Activated T-cell treated with anti-CD3 and anti-CD28 coated beads, Interleukin-2, amount 50 U/mL, for 24 hours (primary cell): ENCODE measurements at regions not wholly inside any gene's neighbourhood (a gene's known extent, or its start where the extent isn't known, plus 50 kb on each side); places are given as distances from the start of the nearest gene placed in this dataset.

Source experiments
- DNase-seq: peaks from one replicate; pipeline ENCODE4 v3.0.0-alpha.2; 2020
- H3K27ac Mint-ChIP-seq: 2 replicates; pipeline ENCODE4 v1.8.0; 2020; ENCODE audit warnings: mild to moderate bottlenecking, mixed read lengths
- H3K27me3 Mint-ChIP-seq: 2 replicates; pipeline ENCODE4 v1.8.0; 2020; ENCODE audit warnings: mixed read lengths
- H3K36me3 Mint-ChIP-seq: 2 replicates; pipeline ENCODE4 v1.8.0; 2020; ENCODE audit warnings: low read depth, mixed read lengths
- H3K4me1 Mint-ChIP-seq: 2 replicates; pipeline ENCODE4 v1.8.0; 2020; ENCODE audit warnings: low read depth, mixed read lengths
- H3K4me3 Mint-ChIP-seq: 2 replicates; pipeline ENCODE4 v1.8.0; 2020; ENCODE audit warnings: mild to moderate bottlenecking, moderate library complexity, mixed read lengths
- H3K9me3 Mint-ChIP-seq: 2 replicates; pipeline ENCODE4 v1.8.0; 2020; ENCODE audit warnings: mixed read lengths

DNA sequence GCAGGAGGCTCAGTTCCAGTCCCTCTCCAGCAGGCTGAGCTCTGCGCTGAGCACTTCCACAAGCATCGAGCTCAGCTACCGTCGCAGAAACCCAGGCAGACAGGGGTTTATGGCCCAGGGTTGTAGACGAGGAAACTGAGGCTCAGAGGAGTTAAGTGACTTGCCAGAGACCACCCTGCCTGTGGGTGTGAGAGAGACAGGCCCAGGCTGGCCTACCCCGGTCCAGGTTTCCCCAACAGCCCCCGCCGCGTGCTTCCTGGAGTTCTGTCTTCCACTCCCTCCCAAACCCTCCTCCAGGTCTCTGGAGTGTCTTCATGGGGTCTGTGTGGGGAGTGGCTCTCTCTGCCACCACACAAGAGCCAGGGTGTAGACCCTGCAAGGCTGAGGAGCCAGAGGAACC lies 615.9 kb downstream of the PTPRU start:
- H3K4me1 Mint-ChIP-seq: no peaks in the 10 kb centered on the region
- no peaks in the 10 kb centered on the region for H3K9me3 Mint-ChIP-seq
- no peak overlapping the region for H3K27ac Mint-ChIP-seq
- DNase-seq: no peak
- H3K27me3 Mint-ChIP-seq: peaks cover 26% of the 10 kb centered on the region
- H3K36me3 Mint-ChIP-seq: no peaks in the 10 kb centered on the region
- no peak overlapping the region for H3K4me3 Mint-ChIP-seq

DNA sequence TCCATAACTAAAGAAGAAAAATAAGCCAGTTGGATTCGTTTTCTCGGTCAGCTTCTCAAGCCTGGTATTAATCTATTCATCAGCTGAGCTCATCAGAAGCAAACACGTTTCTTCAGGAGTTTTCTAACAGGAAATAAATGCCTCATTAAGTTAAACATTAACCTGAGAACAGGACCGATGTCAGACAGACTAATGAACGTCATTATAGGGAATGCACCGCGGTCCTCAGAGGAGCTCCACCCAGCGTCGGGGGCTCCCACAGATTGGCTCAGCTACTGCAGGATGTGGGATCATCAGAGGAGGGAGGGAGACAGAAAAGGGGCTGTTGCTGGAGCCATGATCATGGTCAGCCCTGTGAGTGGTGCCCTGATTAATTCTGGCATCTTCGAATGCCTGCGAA lies 615.4 kb downstream of the PTPRU start:
- no peak for DNase-seq
- Mint-ChIP-seq H3K9me3 (no peaks in the 10 kb centered on the region), H3K36me3 (no peaks in the 10 kb centered on the region), H3K27ac (no peak overlapping the region), H3K27me3 (peaks cover 27% of the 10 kb centered on the region), H3K4me1 (no peaks in the 10 kb centered on the region), H3K4me3 (no peak overlapping the region)

DNA sequence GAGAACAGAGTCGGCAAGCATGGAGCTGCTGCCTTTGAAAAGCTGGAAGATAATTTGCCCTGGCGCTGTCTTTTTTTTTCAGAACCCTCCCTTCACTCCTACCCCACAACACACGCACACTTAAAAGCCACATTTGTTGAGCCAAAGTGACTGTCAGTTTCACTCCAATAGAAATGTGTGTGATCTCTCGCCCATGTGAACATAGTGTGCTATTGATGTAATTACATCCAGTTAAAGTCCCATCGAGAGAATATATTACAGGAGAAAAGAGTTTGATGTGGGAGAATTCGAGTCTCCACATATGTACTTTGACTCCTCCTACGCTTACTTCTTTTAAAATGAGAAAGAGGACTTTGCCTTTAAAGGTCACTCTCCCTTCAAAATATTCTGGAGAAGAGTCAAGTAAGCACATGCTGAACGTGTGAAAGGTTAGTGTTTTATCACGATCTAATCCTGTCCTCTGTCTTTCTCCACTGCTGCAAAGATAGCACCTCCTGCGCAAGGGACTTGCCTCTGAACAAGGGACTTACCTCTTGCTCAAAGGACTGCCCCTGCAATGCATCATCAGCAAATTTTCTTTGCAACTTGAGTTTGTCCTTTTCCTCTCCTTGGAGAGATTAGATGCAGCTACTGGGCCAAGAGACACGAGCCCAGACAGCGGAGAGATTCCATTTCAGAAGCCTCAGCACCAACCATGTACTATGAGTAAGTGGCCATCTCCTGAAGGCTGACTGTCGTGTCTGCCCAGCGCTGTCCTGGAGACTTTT lies 613.9 kb downstream of the PTPRU start:
- Mint-ChIP-seq H3K9me3 (no peaks in the 10 kb centered on the region), H3K27ac (no peak overlapping the region), H3K36me3 (no peaks in the 10 kb centered on the region), H3K4me1 (no peaks in the 10 kb centered on the region), H3K4me3 (no peak overlapping the region), H3K27me3 (peaks cover 26% of the 10 kb centered on the region)
- no peak for DNase-seq

DNA sequence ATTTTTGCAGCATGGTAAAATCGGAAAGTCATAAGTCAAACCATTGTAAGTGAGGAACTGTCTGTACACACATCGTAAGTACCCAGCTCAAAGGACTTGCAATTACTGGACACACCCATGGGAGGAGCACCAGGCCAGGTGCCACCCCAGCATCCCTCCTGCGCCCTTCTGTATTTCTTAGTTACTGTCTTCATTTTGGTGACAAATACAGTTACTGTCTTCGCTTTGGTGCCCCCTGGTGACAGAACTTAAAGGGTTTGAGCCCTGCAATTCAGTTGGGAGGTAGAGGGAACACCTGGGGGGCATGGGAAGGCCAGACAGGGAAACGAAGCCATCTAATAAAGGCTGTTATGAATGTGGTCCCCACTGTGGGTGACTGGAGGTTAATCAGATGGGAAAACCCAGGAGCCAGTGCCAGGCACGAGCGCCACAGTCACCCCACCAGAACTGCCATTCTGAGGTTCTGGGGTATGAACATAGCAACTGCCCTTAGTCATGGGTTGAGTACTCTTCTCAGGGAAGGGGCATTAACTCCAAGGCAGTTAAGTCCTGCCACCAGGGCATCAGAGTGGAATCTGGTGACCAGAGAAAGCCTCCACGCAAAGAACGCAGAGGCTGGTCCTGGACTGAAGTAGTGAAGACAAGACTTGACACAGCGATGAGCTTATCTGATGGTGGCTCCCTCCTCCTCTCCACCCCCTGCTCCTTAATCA lies 612.9 kb downstream of the PTPRU start:
- H3K4me1 Mint-ChIP-seq: no peaks in the 10 kb centered on the region
- H3K27ac Mint-ChIP-seq: no peak overlapping the region
- no peaks in the 10 kb centered on the region for H3K9me3 Mint-ChIP-seq
- no peak overlapping the region for H3K4me3 Mint-ChIP-seq
- DNase-seq: no peak
- no peaks in the 10 kb centered on the region for H3K36me3 Mint-ChIP-seq
- peaks cover 20% of the 10 kb centered on the region for H3K27me3 Mint-ChIP-seq

DNA sequence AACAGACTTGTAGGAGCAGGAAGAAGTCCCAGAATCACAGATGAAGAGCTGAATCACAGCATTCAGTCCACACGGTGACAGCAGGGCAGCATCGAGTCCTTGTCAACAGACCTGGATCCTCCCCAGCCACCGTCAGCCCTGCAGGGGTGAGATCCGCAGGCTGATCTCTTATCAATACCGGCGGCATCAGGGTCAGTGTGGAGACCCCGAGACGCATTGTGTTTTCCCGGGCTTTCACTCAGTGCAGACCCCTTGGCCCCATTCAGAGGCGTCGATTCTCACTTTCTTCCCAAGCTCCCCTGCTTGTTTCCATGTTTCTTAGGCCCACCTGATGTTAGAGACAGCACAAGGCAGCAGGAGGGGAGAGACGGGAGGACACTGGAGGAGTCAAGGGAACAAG lies 609.6 kb downstream of the PTPRU start:
- H3K27me3 Mint-ChIP-seq: peaks cover 15% of the 10 kb centered on the region

DNA sequence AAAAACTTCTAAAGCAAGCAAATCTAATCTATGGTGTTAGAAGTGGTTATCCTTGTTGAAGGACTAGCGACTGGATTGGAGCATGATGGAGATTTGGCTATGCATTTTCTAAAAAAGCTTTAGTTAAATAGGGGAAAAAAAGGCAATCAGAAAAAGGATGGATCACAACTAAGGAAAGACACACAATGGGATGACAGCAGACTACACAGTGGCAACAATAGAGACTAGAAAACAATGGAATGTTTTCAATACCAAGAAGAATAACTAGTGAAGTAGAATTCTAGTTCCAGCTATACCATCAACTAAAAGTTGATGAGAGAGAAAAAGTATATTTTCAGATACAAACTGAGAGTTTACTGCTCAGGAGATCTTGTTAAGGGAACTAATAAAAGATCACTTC lies 605.8 kb downstream of the PTPRU start:
- Mint-ChIP-seq H3K9me3 (peaks cover 9% of the 10 kb centered on the region), H3K27me3 (peaks cover 4% of the 10 kb centered on the region), H3K4me3 (no peak overlapping the region), H3K4me1 (no peaks in the 10 kb centered on the region), H3K36me3 (no peaks in the 10 kb centered on the region), H3K27ac (no peak overlapping the region)
- DNase-seq: no peak

More for the DNA sequence above, 609.6 kb downstream of the PTPRU start:
- DNase-seq: no peak
- Mint-ChIP-seq H3K4me1 (no peaks in the 10 kb centered on the region), H3K4me3 (no peak overlapping the region), H3K9me3 (peaks cover 9% of the 10 kb centered on the region), H3K27ac (no peak overlapping the region), H3K36me3 (no peaks in the 10 kb centered on the region)

DNA sequence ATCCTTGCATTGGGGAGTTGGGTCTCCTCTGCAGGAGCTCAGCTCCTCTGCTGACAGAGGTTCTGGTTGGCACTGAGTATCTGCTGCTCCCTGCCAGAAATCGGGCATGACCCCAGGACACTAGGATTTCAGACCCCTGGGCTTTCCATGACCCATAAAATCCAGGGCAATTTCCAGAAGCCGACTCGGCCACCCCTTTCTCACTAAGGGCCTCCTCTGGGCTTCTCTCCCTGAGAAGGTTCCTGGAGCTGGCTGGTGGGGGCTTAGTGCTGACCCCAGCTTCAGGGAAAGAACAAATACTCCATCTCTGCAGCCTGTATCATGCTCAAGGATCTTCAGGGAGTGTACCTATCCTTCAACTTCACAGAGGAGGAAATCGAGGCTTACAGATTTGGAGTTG lies 603.4 kb downstream of the PTPRU start:
- H3K4me1 Mint-ChIP-seq: no peaks in the 10 kb centered on the region
- H3K27me3 Mint-ChIP-seq: peaks cover 5% of the 10 kb centered on the region
- DNase-seq: no peak
- H3K9me3 Mint-ChIP-seq: peaks cover 9% of the 10 kb centered on the region
- H3K27ac Mint-ChIP-seq: no peak overlapping the region
- no peaks in the 10 kb centered on the region for H3K36me3 Mint-ChIP-seq
- H3K4me3 Mint-ChIP-seq: no peak overlapping the region

DNA sequence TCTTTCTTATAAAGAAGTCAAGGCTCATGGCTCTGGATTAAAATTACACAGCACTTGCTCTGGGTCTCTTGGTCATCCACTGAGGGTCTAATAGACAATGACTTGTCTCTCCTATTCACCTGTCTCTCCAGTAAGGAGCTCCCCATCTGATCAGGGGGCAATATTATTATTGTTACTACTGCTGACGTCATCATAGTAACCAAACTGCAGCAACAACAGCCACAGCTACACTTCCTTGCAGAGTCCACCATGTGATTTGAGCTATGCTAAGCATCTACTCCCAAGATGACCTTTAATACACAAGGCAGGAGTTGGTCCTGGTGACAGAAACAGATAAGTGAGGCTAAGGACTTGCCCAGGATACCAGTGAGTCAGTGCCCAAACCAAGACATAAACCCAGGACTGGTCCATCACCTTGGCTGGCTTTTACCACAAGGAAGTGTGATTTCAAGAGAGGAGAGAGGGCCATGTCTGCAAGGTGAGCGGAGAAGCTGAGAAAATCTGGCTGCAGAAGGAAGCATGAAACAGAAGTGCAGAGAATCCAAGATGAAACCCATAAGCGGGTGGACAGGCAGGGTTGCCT lies 602.5 kb downstream of the PTPRU start:
- DNase-seq: no peak
- Mint-ChIP-seq H3K36me3 (no peaks in the 10 kb centered on the region), H3K4me3 (no peak overlapping the region), H3K27me3 (peaks cover 5% of the 10 kb centered on the region), H3K27ac (no peak overlapping the region), H3K4me1 (no peaks in the 10 kb centered on the region), H3K9me3 (peaks cover 9% of the 10 kb centered on the region)

DNA sequence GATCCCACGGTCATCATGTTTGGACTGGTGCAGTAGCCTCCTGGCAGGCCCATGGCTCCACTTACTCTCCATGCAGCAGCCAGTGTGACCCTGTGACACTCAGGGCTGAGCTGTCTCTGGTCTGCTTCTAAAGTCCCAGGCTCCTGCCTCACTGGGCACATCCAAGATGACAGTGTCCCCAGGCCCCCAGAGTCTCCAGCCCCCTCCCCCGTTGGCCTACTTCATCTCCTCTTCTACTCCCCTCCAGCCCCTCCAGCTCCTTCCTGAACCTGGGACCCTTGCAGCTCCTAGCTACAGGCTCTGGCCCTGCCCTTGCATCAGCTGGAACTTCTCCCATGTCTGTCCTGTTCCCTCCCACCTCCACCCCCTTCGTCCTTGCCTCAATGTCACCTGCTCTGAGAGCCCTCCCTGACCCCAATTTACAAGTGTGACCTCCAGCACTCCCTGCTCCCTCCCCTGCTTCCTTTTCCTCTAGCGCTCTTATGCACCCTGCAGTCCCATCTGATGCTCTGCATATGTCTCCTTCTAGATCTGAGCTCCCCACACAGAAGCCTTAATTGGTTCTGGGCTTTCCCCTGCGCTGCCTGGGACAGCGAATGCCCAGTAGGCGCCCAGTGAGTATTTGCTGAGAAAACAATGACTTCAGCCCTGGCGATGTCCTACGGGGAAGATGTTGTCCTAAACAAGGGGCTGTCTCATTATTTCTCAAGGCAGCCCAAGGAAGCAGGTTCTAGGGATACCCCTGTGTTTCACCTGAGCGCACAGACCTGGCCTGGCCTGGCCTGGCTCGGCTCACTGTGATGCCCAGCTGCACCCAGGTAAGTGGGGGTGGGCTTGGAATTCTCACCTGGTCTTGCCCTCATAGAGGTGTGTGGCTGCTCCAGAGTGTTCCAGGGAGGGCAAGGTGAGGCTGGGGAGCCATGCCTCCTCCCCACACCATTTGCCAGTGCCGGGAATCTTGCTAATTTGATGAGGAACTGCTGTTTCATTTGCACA lies 600.6 kb downstream of the PTPRU start:
- H3K4me3 Mint-ChIP-seq: no peak overlapping the region
- H3K36me3 Mint-ChIP-seq: no peaks in the 10 kb centered on the region
- H3K27me3 Mint-ChIP-seq: peaks cover 5% of the 10 kb centered on the region
- no peak overlapping the region for H3K27ac Mint-ChIP-seq
- no peak for DNase-seq
- H3K9me3 Mint-ChIP-seq: peaks cover 4% of the 10 kb centered on the region
- no peaks in the 10 kb centered on the region for H3K4me1 Mint-ChIP-seq

DNA sequence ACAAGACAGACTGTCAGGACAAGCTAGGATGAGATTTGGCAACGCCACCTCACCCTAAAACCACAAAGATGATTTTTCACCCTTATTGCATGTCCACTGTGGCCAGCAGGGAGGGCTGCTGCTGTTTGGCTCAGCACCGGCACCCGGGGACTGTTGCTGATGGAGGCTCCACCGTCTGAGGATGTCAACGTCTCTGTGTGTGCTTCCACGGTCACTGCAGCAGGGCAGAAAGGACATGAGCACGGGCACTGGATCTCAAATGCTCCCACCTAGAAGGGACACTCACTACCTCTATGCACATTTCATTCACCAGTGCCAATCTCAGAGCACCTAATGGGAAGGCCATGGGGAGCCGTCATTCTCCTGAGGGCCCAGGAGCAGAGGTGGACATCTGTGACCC lies 599.6 kb downstream of the PTPRU start:
- Mint-ChIP-seq H3K4me1 (no peaks in the 10 kb centered on the region), H3K27me3 (peaks cover 5% of the 10 kb centered on the region), H3K27ac (no peak overlapping the region), H3K36me3 (no peaks in the 10 kb centered on the region), H3K9me3 (no peaks in the 10 kb centered on the region), H3K4me3 (no peak overlapping the region)
- no peak for DNase-seq

DNA sequence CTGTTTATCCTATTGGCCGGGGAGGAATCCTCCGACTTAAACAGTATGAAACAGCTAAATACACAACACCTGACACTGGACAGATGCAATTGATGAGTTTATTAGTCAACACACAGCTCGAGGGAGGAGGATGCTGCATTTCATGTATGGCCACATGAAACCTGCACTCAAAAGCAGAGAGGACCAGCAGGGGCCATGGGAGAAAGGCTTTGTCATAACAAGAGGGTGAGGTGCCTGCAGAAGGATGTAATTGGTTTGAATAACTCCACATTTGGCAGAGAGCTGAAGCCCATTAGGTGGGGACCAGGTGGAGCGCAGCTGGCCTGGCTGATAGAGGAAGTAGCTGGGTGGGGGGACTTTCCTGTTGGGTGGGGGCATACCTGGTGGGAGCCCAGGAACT lies 599.1 kb downstream of the PTPRU start:
- H3K36me3 Mint-ChIP-seq: no peaks in the 10 kb centered on the region
- H3K9me3 Mint-ChIP-seq: no peaks in the 10 kb centered on the region
- H3K27ac Mint-ChIP-seq: no peak overlapping the region
- no peak overlapping the region for H3K4me3 Mint-ChIP-seq
- H3K27me3 Mint-ChIP-seq: peaks cover 5% of the 10 kb centered on the region
- DNase-seq: no peak
- H3K4me1 Mint-ChIP-seq: no peaks in the 10 kb centered on the region

DNA sequence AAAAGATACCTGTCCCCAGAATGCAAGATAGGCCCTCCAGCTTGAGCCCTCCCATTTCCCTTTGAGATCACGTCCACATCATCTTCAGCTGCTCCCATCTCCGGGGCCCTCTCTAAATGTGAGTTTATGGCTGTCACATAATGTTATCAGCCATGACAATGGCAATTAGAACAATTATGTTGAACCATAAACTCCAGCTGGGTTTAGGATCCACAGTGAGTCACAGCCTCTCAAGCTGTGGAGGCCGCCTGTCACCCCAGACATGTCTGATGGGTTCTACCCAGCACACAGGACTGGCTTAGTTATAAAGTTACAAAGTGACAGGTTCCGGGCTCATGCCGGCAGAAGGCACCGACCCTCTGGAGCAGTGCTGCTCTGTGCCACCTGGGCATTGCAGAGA lies 597.3 kb downstream of the PTPRU start:
- H3K9me3 Mint-ChIP-seq: no peaks in the 10 kb centered on the region
- no peaks in the 10 kb centered on the region for H3K4me1 Mint-ChIP-seq
- H3K27me3 Mint-ChIP-seq: peaks cover 3% of the 10 kb centered on the region
- H3K36me3 Mint-ChIP-seq: no peaks in the 10 kb centered on the region
- no peak overlapping the region for H3K4me3 Mint-ChIP-seq
- H3K27ac Mint-ChIP-seq: no peak overlapping the region
- DNase-seq: no peak

DNA sequence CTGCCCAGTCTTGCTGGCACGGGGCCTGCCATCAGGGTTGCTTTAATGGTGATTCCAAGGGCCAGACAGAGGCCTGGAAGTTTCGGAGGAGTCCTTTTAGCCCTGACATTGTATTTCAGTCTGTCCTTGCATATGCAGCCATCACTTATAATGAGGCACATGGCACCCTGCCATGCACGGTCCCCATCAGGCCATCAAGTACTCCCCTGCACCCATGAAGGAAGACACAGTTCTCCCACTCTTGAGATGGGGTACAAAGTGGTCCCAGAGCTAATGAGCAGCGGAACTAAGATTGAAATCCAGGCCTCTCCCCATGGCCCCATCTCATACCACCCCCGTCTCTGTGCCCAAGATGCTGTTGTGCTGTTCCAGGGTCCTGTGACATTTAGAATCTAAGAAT lies 596.6 kb downstream of the PTPRU start:
- no peak for DNase-seq
- Mint-ChIP-seq H3K4me3 (no peak overlapping the region), H3K36me3 (no peaks in the 10 kb centered on the region), H3K4me1 (no peaks in the 10 kb centered on the region), H3K9me3 (no peaks in the 10 kb centered on the region), H3K27ac (no peak overlapping the region), H3K27me3 (peaks cover 3% of the 10 kb centered on the region)

DNA sequence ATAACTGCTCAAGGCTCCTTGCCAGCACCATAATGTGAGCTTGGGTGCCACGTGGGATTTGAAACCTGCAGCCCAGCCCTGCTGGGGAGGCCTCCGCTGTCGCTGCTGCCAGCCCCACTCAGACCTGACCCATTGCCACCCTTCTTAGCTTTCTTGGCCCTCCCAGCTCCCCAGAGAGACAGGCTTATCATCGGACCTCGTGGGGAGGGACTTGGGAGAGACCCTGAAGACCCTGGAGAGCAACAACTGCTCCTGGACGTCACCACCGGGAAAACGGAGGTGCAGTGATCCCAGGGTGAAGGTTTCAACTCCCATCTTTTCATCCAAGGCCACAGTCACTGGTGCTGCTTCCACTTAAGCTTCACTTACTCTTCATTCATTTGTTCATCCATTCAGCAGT lies 596.1 kb downstream of the PTPRU start:
- H3K27ac Mint-ChIP-seq: no peak overlapping the region
- H3K4me3 Mint-ChIP-seq: no peak overlapping the region

More for the DNA sequence above, 596.1 kb downstream of the PTPRU start:
- Mint-ChIP-seq H3K27me3 (peaks cover 8% of the 10 kb centered on the region), H3K4me1 (no peaks in the 10 kb centered on the region), H3K36me3 (no peaks in the 10 kb centered on the region), H3K9me3 (no peaks in the 10 kb centered on the region)
- no peak for DNase-seq
